NCI-H1417 (cell line): ENCODE measurements at regions not wholly inside any gene's neighbourhood (a gene's known extent, or its start where the extent isn't known, plus 50 kb on each side); places are given as distances from the start of the nearest gene placed in this dataset.
"Not testable (repeated sequence)": the region's sequence is repeated elsewhere in the genome, so short reads cannot be mapped to it uniquely, and the experiment has no call there.

Experiments
- DNase-seq, 3 experiments: peaks; one replicate each; lab custom pipeline; 2025; lab: John Stamatoyannopoulos, UW

DNA sequence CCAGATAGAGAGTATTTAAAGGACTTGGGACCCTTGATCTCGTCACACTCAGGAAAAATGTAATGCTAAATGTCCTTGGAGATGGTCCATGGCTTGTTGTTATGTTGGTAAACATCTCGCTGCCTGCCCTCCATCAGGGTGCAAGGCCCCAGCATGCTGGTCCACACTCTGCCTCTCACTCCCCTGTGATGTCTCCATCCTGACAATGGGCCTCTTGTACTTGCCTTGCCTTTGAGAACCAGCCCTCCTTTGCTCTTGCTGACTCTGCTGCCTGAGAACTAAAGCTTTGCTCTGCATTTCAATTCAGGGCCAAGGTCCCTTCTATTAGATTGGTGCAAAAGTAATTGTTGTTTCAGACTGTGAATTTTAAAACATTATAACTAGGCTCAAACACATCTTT, 131.0 kb upstream of the LMNTD1 start:
- no peak for DNase-seq

DNA sequence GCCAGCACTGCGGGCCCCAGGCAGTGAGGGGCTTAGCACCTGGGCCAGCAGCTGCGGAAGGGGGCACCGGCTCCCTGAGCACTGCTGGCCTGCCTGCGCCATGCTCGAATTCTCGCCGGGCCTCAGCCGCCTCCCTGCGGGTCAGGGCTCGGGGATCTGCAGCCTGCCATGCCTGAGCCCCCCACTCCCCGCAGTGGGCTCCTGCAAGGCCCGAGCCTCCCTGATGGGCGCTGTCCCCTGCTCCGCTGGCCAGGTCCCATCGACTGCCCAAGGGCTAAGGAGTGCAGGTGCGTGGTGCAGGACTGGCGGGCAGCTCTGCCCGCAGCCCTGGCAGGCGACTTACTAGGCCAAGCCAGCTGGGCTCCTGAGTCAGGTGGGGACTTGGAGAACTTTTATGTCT, 133.3 kb upstream of the LMNTD1 start:
- DNase-seq: no peak

DNA sequence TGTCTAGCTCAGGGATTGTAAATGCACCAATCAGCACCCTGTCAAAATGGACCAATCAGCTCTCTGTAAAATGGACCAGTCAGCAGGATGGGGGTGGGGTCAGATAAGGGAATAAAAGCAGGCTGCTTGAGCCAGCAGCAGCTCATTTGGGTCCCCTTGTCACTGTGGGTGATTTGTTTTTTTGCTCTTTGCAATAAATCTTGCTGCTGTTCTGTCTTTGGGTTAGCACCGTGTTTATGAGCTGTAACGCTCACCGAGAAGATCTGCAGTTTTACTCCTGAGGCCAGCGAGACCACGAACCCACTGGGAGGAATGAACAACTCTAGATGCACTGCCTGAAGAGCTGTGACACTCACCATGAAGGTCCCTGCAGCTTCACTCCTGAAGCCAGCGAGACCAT, 134.1 kb upstream of the LMNTD1 start:
- DNase-seq: no peak

DNA sequence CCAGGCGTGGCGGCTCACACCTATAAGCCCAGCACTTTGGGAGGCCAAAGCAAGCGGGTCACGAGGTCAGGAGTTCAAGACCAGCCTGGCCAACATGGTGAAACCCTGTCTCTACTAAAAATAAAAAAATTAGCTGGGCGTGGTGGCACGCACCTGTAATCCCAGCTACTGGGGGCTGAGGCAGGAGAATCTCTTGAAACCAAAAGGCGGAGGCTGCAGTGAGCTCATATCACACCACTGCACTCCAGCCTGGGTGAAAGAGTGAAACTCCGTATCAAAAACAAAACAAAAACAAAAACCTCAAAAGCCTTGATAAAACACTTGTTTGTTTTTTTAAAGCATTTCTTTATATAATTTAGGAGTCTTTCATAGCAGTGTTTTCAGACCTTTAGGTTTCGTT, 135.8 kb upstream of the LMNTD1 start:
- not testable (repeated sequence) for DNase-seq

DNA sequence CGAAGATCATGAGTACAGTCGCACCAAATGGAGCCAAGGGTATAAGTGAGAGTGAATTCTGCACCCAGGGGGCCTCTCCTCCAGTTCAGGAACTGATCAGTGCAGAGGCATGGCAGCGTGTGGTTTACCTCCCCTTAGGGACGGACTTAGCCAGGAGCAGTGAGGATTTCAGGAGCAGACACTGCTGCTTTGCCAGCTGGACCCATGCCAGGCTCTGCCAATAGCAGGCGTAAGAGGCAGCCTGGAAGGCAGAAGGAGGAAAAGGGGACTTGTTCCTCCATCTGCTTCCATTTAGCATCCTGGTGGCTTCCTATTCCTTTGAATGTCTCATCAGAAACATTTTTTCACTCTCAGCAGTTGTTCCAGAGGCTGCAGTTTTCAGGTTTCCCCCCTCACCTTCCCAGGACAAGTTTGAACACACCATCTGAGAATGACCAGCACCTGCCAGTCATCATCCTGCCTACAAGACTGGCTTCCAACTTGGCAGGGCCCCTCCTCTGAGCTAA, 137.0 kb upstream of the LMNTD1 start:
- DNase-seq: peak in 1 of 3 experiments; percentile 35

DNA sequence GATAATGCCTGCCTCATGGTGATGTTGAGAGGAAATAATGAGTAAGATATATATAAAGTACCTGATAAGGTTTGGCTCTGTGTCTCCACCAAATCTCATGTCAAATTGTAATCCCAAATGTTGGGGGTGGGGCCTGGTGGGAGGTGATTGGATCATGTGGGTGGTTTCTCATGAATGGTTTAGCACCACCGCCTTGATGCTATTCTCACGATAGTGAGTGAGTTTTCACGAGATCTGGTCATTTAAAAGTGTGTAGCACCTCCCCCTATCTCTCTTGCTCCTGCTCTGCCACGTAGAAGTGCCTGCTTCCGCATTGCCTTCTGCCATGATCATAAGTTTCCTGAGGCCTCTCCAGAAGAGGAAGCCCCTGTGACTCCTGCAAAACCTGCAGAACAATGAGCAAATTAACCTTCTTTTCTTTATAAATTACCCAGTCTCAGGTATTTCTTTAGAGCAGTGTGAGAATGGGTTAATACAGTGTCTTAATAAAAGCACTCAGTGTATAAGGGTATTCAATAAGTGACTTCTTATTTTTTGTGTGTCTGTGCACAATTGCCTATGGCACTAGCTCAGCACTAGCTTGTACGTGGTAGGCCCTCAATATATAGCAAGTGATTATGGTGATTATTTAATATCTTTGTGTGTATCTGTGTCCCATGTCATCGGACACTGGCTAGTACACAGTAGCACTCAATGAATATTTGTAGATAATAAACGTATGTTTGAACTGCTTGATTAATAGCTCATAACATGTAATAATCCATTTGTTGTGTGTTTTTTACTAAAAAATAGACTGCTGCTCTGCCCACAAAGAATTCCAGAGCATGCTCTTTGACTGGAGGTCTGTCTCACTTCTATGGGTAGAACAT, 138.1 kb upstream of the LMNTD1 start:
- DNase-seq: no peak

DNA sequence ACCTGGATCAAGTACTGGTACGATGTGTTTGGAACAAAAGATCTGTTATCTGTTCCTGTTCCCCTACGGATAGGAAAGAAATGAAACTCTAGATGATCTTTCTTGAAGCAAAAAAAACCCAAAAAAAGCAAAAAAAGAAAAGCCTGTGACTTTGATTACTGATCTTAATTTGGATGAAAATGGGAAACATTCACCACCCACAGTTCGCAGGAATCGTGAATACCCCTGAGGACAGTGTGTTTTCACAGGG, 138.7 kb upstream of the LMNTD1 start:
- DNase-seq: no peak

DNA sequence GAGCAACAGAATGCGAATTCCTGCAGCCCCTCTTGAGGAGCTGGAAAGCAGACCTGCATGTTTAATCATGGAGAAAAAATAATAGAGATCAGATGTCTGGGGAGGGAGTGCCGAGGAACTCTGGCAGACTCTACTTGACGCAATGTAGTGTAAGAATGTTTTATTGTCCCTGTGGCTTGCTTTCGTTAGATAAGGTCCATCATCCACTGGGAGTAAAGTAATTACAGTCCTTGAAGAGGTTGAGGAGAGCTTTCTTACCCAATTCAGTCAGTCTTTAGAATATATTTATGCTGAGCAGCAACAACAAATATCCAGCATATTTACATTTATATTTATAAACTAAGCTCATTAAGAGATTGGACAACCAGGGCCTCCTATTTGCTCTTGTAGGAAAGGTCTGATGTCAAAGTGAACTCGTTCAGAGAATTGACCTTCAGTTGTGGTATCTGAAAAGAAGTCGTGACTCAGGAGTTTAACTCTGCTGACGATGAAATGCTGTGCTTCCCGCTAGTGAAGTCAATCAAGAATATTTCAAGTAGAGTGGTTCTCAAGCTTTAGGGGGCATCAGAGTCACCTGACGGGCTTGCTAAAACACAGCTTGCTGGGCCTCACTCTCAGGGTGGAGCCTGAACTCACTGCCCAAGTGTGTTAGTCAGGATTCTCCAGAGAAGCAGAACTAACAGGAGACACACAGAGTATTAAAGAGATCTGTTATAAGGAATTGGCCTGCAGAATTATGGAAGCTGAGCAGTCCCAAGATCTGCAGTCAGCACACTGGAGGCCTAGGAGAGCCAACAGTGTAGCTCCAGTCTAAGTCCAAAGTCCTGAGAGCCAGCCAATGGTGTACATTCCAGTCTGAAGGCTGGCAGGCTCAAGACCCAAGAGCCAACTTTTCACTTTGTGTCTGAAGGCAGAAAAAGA, 139.3 kb upstream of the LMNTD1 start:
- DNase-seq: no peak

DNA sequence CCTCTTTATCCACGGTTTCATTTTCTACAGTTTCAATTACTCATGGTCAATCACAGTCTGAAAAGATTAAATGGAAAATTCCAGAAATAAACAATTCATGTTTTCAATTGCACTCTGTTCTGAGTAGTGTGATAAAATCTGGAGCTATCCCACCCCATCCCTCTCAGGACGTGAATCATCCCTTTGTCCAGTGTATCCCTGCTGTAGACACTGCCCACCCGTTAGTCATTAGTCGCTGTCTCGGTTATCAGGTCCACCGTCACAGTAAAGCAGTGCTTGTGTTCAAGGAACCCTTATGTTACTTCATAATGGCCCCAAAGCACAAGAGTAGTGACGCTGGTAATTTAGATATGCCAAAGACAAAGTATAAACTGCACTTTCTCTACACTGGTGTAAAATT, 141.0 kb upstream of the LMNTD1 start:
- no peak for DNase-seq

DNA sequence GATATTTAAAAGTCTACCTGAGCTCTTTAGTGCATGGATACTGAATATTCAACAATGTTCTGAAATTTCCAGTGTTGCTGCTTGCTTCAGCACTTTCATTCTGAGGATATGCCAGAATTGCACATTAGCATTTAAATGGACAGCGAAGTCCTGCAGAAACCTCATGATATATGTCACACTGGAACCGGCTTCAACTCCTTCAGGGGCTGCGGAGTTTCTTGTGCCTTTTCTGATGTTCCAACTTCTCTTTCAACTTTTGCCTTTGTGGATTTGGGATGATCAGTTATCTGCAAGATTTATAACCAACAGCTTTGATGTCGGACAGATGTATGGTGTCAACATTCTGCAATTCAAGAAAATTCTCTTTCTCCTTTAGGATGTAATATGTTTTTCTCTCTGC, 142.5 kb upstream of the LMNTD1 start:
- DNase-seq: no peak

DNA sequence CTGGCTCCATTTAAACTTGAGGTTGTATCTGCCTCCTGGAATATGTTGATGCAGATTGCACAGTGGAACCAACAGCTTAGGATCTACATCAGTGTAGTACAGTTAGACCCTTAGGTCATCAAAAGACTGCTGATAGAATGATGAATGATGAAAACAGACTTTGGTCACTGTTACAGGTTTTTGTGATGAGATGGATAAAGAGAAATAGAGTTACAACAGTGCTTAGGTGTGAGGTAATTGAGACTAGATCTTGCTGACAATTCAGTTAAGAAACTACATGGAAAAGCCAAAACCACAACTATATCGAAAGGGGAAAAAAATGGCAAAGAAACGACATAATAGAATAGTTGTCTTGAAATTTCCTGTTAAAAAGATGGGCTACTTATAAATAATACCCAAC, 145.7 kb upstream of the LMNTD1 start:
- no peak for DNase-seq

DNA sequence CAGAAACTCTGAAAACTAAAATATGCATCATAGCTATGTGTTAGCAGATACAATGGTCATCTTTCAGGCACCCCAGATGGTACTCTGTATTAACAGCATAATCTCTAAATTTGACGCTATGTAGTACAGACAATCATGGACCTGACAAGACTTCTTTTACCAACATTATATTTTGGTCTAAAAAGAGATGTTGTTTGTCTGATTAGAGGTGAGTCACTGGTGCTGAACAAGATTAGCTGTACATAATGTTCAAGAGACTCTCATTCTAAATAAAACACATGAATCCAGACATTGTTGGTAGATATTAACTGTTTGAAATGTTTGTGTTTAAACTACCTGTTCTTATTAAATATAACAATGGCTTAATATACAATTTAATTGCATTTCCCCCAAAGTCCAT, 146.4 kb upstream of the LMNTD1 start:
- no peak for DNase-seq

DNA sequence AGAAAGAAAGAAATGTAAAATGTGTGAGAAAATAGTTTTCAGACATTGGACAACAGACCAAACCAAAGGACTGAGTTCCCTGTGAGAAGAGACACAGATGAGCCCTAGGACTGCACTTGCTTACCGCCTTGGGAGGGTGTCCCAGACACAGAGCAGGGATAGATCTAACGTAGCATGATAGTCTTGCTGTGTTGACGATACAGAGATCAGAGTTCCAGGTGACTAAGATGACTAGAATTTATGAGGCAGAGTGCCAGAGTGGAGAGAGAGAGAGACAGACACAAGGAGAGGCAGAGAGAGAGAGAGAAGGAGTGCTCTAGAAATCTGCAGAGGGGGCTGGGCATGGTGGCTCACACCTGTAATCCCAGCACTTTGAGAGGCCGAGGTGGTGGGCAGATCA, 148.2 kb upstream of the LMNTD1 start:
- no peak for DNase-seq

DNA sequence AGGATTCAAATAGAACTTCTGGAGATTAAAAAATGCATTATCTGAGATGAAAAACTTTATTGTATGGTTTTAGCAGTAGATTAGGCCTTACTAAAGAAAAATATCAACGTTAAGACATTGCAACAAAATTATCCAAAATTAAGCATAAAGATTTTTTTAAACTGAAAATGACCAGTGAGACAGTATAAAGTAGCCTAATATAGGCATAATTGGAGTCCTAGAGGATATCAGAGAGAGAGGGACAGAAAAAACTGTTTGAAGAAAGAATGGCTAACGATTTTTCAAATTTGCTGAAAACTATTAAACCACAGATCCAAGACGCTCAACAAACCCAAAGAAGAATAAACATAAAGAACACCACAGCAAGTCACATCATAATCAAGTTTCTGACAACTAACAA, 149.5 kb upstream of the LMNTD1 start:
- no peak for DNase-seq

DNA sequence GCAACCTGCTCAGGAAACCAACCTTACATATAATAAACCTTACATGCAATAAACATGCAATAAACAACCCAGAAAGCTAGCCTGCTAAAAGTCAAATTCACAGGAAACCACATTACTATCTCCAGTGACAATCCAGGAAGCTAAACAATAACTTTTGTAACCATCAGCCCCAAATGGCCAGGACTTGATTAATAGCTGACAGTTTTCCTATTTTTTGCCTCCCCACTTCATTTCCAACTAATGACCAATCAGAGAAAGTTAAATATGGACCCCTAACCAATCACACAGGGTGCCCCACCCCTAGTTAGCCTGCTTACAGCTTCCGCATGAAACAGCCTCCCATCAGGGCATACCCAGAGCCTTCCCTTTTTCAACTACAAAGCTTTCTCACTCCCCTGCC, 152.2 kb upstream of the LMNTD1 start:
- DNase-seq: no peak

DNA sequence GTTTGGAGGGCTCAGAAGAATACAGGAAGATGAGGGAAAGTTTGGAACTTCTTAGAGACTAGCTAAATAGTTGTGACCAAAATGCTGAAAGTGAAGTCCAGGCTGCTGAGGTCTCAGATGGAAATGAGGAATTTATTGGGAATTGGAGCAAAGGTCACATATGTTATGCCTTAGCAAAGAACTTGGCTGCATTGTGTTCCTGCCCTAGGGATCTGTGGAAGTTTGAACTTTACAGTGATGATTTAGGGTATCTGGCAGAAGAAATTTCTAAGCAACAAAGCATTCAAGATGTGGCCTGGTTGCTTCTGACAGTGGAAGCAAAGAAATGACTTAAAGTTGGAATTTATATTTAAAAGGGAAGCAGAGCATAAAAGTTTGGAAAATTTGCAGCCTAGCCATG, 153.6 kb upstream of the LMNTD1 start:
- not testable (repeated sequence) for DNase-seq

DNA sequence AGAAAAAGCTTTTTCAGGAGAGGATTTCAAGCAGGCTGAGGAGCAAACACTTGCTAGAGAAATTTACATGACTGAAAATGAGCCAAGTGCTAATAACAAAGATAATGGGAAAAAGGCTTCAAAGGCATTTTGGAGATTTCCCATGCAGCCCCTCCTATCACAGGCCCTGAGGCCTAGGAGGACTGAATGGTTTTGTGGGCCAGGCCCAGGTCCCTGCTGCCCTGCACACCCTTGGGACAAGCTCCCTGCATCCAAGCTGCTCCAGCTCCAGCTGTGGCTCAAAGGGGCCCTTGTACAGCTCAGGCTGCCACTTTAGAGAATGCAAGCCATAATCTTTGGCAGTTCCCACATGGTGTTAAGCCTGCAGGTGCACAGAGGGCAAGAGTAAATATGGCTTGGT, 154.0 kb upstream of the LMNTD1 start:
- DNase-seq: no peak

DNA sequence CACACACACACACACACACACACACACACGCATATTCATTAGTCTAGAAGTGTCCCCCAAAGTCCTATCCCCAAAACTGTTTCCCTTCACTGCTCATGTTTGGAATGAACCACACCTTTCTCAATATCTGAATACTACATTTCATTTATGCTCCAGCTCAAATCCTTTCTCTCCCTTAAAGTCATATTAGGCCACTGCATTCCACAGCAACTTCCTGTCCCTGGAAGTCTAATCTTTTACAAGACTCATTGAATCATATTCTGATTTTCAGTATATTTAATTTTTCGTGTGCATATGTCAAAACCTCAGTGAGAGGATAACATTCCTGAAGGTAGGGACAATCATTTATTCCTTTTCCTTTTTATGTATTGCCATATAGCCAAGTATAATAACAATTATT, 155.6 kb upstream of the LMNTD1 start:
- DNase-seq: no peak

DNA sequence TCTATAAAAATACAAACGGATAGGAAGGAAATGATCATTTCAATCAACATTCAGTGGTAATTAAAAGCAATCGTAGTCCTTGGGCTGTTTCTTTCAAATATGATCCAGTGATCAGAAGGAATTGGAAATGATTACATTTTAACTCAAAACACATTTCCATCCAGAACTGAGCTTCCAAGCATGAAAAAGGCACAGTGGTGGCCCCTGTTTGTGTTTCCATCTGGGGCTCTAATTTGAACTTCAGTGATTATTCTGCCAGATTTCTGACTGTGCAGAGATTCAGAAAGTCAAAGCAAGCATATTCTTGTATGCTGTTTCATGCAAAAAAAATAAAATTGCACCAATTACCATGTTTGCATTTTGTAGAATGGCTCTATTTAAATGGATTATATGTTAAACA, 157.0 kb upstream of the LMNTD1 start:
- DNase-seq: no peak

DNA sequence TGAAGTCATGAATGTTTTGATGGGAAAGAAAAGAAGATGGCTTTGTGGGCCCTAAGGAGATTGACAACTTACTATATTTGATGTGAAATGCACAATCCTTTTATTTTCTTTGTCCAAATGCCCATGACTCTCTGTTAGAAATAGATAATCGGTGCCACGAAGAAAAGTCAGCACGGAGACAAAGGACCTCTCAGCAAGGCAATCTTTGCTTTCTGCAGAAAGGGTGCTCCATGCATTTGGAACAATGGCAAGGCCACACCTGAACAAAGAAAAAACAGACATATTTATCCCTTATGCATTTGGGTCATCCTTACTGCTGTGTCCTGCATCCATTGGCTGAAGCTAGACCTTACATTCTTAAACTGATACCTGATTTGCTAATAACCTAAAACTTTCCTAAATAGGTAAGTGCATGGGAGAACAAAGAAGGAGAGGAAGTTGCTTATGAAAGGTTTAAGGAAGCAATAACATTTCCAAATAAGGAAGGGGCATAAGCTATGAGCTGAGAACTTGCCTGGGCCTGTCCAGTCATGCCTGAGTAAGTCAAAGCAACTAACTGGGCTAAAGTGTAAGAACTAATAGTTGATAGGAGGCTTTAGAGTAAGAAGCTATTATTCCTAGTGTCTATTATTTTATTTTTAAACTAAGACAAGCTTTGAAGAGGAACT, 158.0 kb upstream of the LMNTD1 start:
- not testable (repeated sequence) for DNase-seq

DNA sequence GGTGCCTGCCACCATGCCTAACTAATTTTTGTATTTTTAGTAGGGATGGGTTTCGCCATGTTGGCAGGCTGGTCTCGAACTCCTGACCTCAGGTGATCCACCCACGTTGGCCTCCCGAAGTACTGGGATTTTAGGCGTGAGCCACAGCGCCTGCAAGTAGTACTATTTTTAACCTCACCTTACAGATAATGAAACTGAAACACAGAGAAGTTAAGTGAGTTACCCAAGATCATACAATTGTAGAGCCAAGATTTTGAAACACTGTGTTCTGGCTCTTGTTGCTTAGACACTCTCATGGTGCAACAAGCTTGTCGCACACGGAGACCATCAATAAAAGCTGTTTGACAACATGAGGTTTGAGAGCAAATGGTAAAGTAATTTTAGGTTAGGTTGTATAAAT, 159.1 kb upstream of the LMNTD1 start:
- DNase-seq: no peak

DNA sequence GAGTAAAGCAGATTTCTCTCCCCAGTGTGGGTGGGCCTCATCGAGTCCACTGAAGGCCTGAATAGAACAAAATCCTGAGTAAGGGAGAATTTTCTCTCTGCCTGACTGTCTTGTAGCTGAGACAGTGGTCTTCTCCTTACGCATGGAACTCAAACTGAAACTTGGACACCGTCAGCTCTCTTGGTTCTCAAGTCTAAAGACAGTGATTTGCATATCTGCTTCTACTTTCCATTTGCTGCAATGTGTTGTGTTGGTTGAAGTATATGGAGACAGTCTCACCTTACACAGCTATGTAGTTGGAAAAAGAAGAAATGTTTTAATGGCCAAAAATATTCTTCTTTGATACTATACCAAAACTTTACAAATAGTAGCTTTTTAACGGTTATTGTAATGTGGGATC, 160.2 kb upstream of the LMNTD1 start:
- no peak for DNase-seq
